HG03469 (cell line): ENCODE measurements at regions not wholly inside any gene's neighbourhood (a gene's known extent, or its start where the extent isn't known, plus 50 kb on each side); places are given as distances from the start of the nearest gene placed in this dataset.

Experiments
- ATAC-seq: cut with Tn5 transposase; IDR thresholded peaks from one replicate; pipeline ENCODE4 v1.9.1; 2021; ENCODE audit warnings: mild to moderate bottlenecking, moderate library complexity, moderate number of reproducible peaks; ENCODE audit not compliant: unreplicated experiment

- no peak for ATAC-seq
Observed at GRCh38 chr12:24307716-24308335, 358.4 kb upstream of the SOX5 start.

GRCh38 chr12:24307153-24307552, 357.7 kb upstream of the SOX5 start:
- ATAC-seq = no peak

GRCh38 chr12:24306001-24306400, 356.5 kb upstream of the SOX5 start:
- ATAC-seq = no peak

GRCh38 chr12:24304285-24304684, 354.8 kb upstream of the SOX5 start:
- ATAC-seq = no peak

GRCh38 chr12:24302708-24303107, 353.2 kb upstream of the SOX5 start:
- no peak for ATAC-seq

- no peak for ATAC-seq
Observed at GRCh38 chr12:24297516-24297915, 348.0 kb upstream of the SOX5 start.

GRCh38 chr12:24293549-24293948, 344.1 kb upstream of the SOX5 start:
- ATAC-seq = no peak

- no peak for ATAC-seq
Observed at GRCh38 chr12:24287963-24288362, 338.5 kb upstream of the SOX5 start.

- no peak for ATAC-seq
Observed at GRCh38 chr12:24285448-24285847, 336.0 kb upstream of the SOX5 start.

GRCh38 chr12:24281341-24281740, 331.9 kb upstream of the SOX5 start:
- ATAC-seq = no peak

GRCh38 chr12:24280056-24280842, 330.8 kb upstream of the SOX5 start:
- no peak for ATAC-seq

- no peak for ATAC-seq
Observed at GRCh38 chr12:24278832-24279231, 329.4 kb upstream of the SOX5 start.

GRCh38 chr12:24270965-24271364, 321.5 kb upstream of the SOX5 start:
- no peak for ATAC-seq

GRCh38 chr12:24270464-24270863, 321.0 kb upstream of the SOX5 start:
- no peak for ATAC-seq

GRCh38 chr12:24268663-24269186, 319.3 kb upstream of the SOX5 start:
- ATAC-seq = no peak

- ATAC-seq = no peak
Observed at GRCh38 chr12:24266982-24267381, 317.5 kb upstream of the SOX5 start.

- ATAC-seq = no peak
Observed at GRCh38 chr12:24256684-24257083, 307.2 kb upstream of the SOX5 start.

- no peak for ATAC-seq
Observed at GRCh38 chr12:24255920-24256665, 306.6 kb upstream of the SOX5 start.

GRCh38 chr12:24252602-24253001, 303.1 kb upstream of the SOX5 start:
- no peak for ATAC-seq

GRCh38 chr12:24246934-24247333, 297.5 kb upstream of the SOX5 start:
- no peak for ATAC-seq

GRCh38 chr12:24246376-24246775, 296.9 kb upstream of the SOX5 start:
- no peak for ATAC-seq

GRCh38 chr12:24244801-24245200, 295.3 kb upstream of the SOX5 start:
- no peak for ATAC-seq
